CD4-positive, alpha-beta T cell (primary cell): ENCODE measurements at regions not wholly inside any gene's neighbourhood (a gene's known extent, or its start where the extent isn't known, plus 50 kb on each side); places are given as distances from the start of the nearest gene placed in this dataset.

Experiments used
- ATAC-seq: fragments of 200-7000 bp; cut with Tn5 transposase; one replicate; pipeline ENCODE4 v1.10.0; 2022; ENCODE audit warnings: mild to moderate bottlenecking; ENCODE audit not compliant: poor library complexity
- CTCF ChIA-PET: fragments of 350-600 bp; sonication (Branson Sonifier 250); formaldehyde crosslinking; loops from one replicate; lab custom pipeline; 2021; ENCODE audit warnings: antibody characterized with exemption, inconsistent platforms; lab: Charles Lee
- POLR2A ChIA-PET: fragments of 350-600 bp; sonication (Branson Sonifier 250); formaldehyde crosslinking; loops from one replicate; lab custom pipeline; 2021; ENCODE audit warnings: antibody characterized with exemption, inconsistent platforms; lab: Charles Lee
- DNase-seq, 14 experiments: peaks; one replicate each; pipeline ENCODE4 v3.0.0-alpha.2; 2013 to 2020; ENCODE audit warnings: mixed read lengths in 2 of 14
- H3K27ac ChIP-seq, 2 donors: one replicate each; pipeline versions ENCODE4 v1.5.1 to v1.7.0; 2013; ENCODE audit warnings: low read length in 2 of 2, low read depth in 1 of 2, mild to moderate bottlenecking in 1 of 2
- H3K27me3 ChIP-seq, 2 experiments: 1 replicate in 1 of 2; 2 replicates in 1 of 2; pipeline versions ENCODE4 v1.6.1 to v1.7.0; 2013; ENCODE audit warnings: low read length in 2 of 2, control low read depth in 1 of 2, mild to moderate bottlenecking in 1 of 2, moderate library complexity in 1 of 2; ENCODE audit not compliant: insufficient read depth in 2 of 2, control insufficient read depth in 1 of 2
- H3K36me3 ChIP-seq: one replicate; pipeline ENCODE4 v1.6.1; 2013; ENCODE audit warnings: low read length, control low read depth; ENCODE audit not compliant: insufficient read depth
- H3K4me1 ChIP-seq: one replicate; pipeline ENCODE4 v1.6.1; 2013; ENCODE audit warnings: low read length, control low read depth; ENCODE audit not compliant: insufficient read depth
- H3K4me3 ChIP-seq: one replicate; pipeline ENCODE4 v1.5.1; 2013; ENCODE audit warnings: mild to moderate bottlenecking, low read length, moderate library complexity
- H3K9me3 ChIP-seq, 2 experiments: 1 replicate in 1 of 2; 2 replicates in 1 of 2; pipeline versions ENCODE4 v1.6.1 to v1.7.0; 2013; ENCODE audit warnings: low read length in 2 of 2, mild to moderate bottlenecking in 2 of 2, control low read depth in 1 of 2, moderate library complexity in 1 of 2; ENCODE audit not compliant: control insufficient read depth in 1 of 2, insufficient read depth in 1 of 2
- H3K27ac Mint-ChIP-seq: one replicate; pipeline ENCODE4 v1.8.0; 2020; ENCODE audit warnings: mixed read lengths
- H3K27me3 Mint-ChIP-seq: one replicate; pipeline ENCODE4 v1.8.0; 2021; ENCODE audit warnings: mixed read lengths
- H3K36me3 Mint-ChIP-seq: one replicate; pipeline ENCODE4 v1.8.0; 2021; ENCODE audit warnings: low read depth, mixed read lengths
- H3K4me1 Mint-ChIP-seq: one replicate; pipeline ENCODE4 v1.8.0; 2021; ENCODE audit warnings: low read depth, mixed read lengths
- H3K4me3 Mint-ChIP-seq: one replicate; pipeline ENCODE4 v1.8.0; 2020; ENCODE audit warnings: mild to moderate bottlenecking, mixed read lengths
- H3K9me3 Mint-ChIP-seq: one replicate; pipeline ENCODE4 v1.8.0; 2020; ENCODE audit warnings: mixed read lengths
- intact Hi-C, 2 experiments: fragments of 100-400 bp; cut with DNase I in 1 of 2; cut with micrococcal nuclease in 1 of 2; formaldehyde crosslinking; loops; one replicate each; pipeline versions ENCODE4 v1.15.1 to v1.9.0; 2023 to 2025; cut with DNase I, micrococcal nuclease
- TF ChIP-seq, protein P1 (sequence below): fragments of 200-600 bp; IDR thresholded peaks from one replicate; pipeline ENCODE4 v1.8.0; 2022; ENCODE audit warnings: antibody characterized with exemption, mild to moderate bottlenecking

DNA sequence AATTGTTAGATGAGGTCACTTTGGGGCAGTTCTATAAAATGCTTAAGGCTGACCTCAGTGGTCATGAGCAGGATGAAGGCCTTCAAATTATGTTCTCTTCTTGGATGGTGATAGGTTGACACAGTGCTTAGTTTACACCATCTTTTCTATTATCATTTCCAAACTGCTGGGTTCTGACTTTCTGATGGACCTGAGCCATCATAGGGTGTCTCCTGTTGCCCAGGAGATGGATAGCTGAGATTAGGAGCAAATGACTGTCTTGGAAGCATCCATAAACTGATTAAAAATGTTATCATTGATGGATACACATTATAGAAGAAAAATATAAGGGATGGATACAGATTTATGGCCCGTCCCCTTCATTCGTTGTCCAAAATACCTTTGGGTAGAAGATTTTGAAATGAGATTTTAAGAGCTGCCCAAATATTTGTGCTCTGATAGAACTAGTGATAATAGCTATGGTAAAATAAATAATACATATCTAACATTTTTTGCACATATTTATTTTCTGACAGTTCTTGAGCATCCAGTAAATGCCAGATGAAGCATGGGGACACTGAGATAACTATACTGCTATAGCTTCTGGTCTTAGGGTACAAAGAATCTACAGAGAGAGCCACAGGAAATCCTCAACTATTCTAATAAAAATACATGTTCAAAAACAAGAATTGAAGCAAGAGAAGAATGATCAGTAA lies 839.4 kb upstream of the LCORL start:
- POLR2A ChIA-PET, result no interaction called here
- DNase-seq (no peak), ATAC-seq (no peak)
- Mint-ChIP-seq H3K9me3 (peaks cover 13% of the 10 kb centered on the region), H3K36me3 (no peaks in the 10 kb centered on the region), H3K4me3 (no peak overlapping the region), H3K27ac (no peak overlapping the region), H3K4me1 (no peaks in the 10 kb centered on the region), H3K27me3 (no peaks in the 10 kb centered on the region)
- Histone ChIP-seq H3K9me3 (no peaks in the 10 kb centered on the region), H3K4me1 (no peaks in the 10 kb centered on the region), H3K27me3 (no peaks in the 10 kb centered on the region), H3K4me3 (no peak overlapping the region), H3K27ac (no peak overlapping the region), H3K36me3 (no peaks in the 10 kb centered on the region)
- intact Hi-C loops, result no loop called here
- CTCF ChIA-PET, result no interaction called here
- TF ChIP-seq, protein P1, sequence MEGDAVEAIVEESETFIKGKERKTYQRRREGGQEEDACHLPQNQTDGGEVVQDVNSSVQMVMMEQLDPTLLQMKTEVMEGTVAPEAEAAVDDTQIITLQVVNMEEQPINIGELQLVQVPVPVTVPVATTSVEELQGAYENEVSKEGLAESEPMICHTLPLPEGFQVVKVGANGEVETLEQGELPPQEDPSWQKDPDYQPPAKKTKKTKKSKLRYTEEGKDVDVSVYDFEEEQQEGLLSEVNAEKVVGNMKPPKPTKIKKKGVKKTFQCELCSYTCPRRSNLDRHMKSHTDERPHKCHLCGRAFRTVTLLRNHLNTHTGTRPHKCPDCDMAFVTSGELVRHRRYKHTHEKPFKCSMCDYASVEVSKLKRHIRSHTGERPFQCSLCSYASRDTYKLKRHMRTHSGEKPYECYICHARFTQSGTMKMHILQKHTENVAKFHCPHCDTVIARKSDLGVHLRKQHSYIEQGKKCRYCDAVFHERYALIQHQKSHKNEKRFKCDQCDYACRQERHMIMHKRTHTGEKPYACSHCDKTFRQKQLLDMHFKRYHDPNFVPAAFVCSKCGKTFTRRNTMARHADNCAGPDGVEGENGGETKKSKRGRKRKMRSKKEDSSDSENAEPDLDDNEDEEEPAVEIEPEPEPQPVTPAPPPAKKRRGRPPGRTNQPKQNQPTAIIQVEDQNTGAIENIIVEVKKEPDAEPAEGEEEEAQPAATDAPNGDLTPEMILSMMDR, result no peak

DNA sequence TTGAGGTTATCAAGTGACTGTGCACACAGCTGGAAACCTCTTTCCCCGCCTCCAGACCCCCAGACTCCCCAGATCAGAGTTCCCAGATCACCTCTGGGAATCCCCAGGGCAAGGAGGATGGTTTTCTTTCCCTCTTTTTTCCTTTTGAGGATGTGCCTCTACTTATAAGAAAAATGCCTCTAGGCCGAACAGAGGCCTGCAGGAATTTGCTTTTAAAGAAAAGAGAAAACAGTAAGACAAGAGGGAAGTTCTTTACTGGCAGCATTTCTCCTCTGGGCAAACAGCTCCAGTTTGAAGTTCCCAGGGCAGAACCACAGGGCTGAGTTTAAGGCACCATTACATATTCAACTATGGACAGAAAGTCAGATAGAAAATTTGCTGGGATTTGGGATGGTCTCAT lies 837.9 kb upstream of the LCORL start:
- H3K27ac ChIP-seq, result no peak overlapping the region
- no peak for DNase-seq
- ATAC-seq, result no peak
- Mint-ChIP-seq H3K4me1 (no peaks in the 10 kb centered on the region), H3K27ac (no peak overlapping the region), H3K27me3 (no peaks in the 10 kb centered on the region), H3K9me3 (peaks cover 12% of the 10 kb centered on the region), H3K36me3 (no peaks in the 10 kb centered on the region), H3K4me3 (no peak overlapping the region)
- ChIA-PET POLR2A (no interaction called here), CTCF (no interaction called here)
- H3K4me1 ChIP-seq, result no peaks in the 10 kb centered on the region
- no peak overlapping the region for H3K4me3 ChIP-seq
- no peaks in the 10 kb centered on the region for H3K27me3 ChIP-seq
- H3K9me3 ChIP-seq, result no peaks in the 10 kb centered on the region
- TF ChIP-seq, protein P1, result no peak
- H3K36me3 ChIP-seq, result no peaks in the 10 kb centered on the region
- intact Hi-C loops, result no loop called here

DNA sequence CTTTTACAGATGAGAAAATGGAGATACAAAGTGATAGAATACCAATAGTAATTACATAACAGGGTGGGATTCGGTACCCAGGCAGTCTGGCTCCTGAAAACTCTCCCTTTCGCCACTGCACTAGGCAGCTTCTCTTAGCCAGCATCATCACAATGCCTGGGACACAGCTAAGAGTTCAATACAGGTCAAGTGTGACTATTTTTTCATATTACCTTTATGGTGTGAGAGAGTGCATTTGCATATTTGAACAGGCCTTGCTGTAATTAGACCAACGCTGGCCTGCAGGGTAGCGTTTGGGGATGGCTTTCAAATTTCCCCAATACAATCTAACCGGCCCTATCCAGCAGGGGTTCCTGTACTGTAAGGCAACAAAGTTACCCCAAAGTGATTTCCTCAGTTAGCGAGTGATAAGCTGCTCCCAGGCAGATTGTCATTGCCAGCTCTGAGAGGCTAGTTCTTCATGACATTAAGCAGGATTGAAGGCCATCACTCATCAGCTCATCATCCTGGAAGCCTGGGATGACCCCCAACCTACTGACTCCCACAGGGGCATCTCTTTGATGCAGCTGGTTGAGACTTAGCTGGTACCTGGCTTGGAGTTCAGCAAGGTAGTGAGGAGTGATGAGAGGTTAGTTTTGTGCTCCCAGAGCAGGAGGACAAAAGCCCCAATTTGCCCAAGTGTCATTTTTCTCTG lies 836.8 kb upstream of the LCORL start:
- Histone ChIP-seq H3K9me3 (no peaks in the 10 kb centered on the region), H3K27ac (no peak overlapping the region), H3K27me3 (no peaks in the 10 kb centered on the region), H3K36me3 (no peaks in the 10 kb centered on the region), H3K4me1 (no peaks in the 10 kb centered on the region), H3K4me3 (no peak overlapping the region)
- Mint-ChIP-seq H3K9me3 (peaks cover 7% of the 10 kb centered on the region), H3K4me1 (no peaks in the 10 kb centered on the region), H3K4me3 (no peak overlapping the region), H3K36me3 (no peaks in the 10 kb centered on the region), H3K27ac (no peak overlapping the region), H3K27me3 (no peaks in the 10 kb centered on the region)
- ChIA-PET POLR2A (no interaction called here), CTCF (no interaction called here)
- intact Hi-C loops, result no loop called here
- ATAC-seq (no peak), DNase-seq (no peak)
- TF ChIP-seq, protein P1, result no peak
